ENCODE measurements at regions not wholly inside any gene's neighbourhood (a gene's known extent, or its start where the extent isn't known, plus 50 kb on each side); places are given as distances from the start of the nearest gene placed in this dataset.

DNA sequence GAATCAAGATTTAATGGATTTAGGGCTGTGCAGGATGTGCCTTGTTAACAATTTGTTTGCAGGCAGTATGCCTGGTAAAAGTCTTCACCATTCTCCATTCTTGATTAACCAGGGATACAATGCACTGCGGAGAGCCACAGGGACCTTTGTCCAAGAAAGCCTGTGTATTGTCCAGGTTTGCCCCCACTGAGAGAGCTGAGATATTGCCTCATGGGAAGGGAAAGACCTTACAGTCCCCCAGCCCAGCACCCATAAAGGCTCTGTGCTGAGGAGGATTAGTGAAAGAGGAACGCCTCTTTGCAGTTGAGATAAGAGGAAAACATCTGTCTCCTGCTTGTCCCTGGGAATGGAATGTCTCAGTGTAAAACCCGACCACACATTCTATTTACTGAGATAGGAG lies 2169.6 kb downstream of the TP53TG3F start:
- Histone ChIP-seq H3K79me2 (ENCODE audit: insufficient read depth, low read depth) (no peaks in the 10 kb centered on the region), H3K4me3 (IDR thresholded peaks at IDR 0.05; ENCODE audit: insufficient read depth, low read depth, low read length) (no peak overlapping the region), H3K9ac (no peak overlapping the region), H3K36me3 (ENCODE audit: insufficient read depth) (no peaks in the 10 kb centered on the region), H3K27me3 (ENCODE audit: insufficient read depth, low read depth) (no peaks in the 10 kb centered on the region), H3K4me2 (no peak overlapping the region), H2AFZ (ENCODE audit: low read depth) (no peak overlapping the region), H3K27ac (no peak overlapping the region), H4K20me1 (ENCODE audit: insufficient read depth) (no peaks in the 10 kb centered on the region), H3K4me1 (ENCODE audit: low read depth, poor library complexity, severe bottlenecking) (no peaks in the 10 kb centered on the region)
- TF ChIP-seq, protein P1, sequence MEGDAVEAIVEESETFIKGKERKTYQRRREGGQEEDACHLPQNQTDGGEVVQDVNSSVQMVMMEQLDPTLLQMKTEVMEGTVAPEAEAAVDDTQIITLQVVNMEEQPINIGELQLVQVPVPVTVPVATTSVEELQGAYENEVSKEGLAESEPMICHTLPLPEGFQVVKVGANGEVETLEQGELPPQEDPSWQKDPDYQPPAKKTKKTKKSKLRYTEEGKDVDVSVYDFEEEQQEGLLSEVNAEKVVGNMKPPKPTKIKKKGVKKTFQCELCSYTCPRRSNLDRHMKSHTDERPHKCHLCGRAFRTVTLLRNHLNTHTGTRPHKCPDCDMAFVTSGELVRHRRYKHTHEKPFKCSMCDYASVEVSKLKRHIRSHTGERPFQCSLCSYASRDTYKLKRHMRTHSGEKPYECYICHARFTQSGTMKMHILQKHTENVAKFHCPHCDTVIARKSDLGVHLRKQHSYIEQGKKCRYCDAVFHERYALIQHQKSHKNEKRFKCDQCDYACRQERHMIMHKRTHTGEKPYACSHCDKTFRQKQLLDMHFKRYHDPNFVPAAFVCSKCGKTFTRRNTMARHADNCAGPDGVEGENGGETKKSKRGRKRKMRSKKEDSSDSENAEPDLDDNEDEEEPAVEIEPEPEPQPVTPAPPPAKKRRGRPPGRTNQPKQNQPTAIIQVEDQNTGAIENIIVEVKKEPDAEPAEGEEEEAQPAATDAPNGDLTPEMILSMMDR (conservative IDR thresholded peaks at IDR 0.05; ENCODE audit: low read depth, low read length) = no peak

DNA sequence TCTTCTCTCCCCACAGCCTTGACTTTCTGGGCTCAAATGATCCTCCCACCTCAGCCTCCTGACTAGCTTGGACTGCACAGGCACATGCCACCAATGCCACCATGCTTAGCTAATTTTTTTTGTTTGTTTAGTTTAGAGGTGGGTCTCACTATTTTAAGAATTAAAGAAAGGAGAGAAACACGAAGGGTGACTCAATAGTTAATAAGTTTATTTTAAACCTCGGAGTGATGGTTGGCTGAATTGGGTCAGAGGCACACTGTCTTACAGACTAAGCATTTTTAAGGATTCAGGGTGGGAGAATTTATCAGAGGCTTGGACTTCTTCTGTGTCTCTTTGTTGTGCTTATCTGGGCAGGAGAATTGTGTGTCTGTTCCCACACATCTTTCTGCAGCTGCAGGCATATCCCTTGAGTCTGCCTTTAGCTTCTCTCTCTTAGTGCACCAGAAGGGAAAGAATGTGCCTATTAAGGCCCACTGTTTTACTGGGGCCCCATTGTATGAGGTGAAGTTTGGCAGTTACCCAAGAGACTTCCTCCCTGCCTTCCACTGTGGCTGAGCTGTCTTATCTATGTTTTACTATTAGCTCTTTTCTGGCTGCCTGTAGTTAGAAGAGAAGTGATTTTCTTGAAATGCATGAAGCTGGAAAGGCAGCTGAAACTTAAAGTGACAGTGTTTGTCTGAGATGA lies 2172.0 kb downstream of the TP53TG3F start:
- Histone ChIP-seq H3K9ac (no peak overlapping the region), H4K20me1 (ENCODE audit: insufficient read depth) (no peaks in the 10 kb centered on the region), H3K4me2 (no peak overlapping the region), H2AFZ (ENCODE audit: low read depth) (no peak overlapping the region), H3K27ac (no peak overlapping the region), H3K4me1 (ENCODE audit: low read depth, poor library complexity, severe bottlenecking) (no peaks in the 10 kb centered on the region), H3K4me3 (IDR thresholded peaks at IDR 0.05; ENCODE audit: insufficient read depth, low read depth, low read length) (no peak overlapping the region), H3K79me2 (ENCODE audit: insufficient read depth, low read depth) (no peaks in the 10 kb centered on the region), H3K27me3 (ENCODE audit: insufficient read depth, low read depth) (no peaks in the 10 kb centered on the region), H3K36me3 (ENCODE audit: insufficient read depth) (no peaks in the 10 kb centered on the region)
- TF ChIP-seq, protein P1 (conservative IDR thresholded peaks at IDR 0.05; ENCODE audit: low read depth, low read length) = no peak

DNA sequence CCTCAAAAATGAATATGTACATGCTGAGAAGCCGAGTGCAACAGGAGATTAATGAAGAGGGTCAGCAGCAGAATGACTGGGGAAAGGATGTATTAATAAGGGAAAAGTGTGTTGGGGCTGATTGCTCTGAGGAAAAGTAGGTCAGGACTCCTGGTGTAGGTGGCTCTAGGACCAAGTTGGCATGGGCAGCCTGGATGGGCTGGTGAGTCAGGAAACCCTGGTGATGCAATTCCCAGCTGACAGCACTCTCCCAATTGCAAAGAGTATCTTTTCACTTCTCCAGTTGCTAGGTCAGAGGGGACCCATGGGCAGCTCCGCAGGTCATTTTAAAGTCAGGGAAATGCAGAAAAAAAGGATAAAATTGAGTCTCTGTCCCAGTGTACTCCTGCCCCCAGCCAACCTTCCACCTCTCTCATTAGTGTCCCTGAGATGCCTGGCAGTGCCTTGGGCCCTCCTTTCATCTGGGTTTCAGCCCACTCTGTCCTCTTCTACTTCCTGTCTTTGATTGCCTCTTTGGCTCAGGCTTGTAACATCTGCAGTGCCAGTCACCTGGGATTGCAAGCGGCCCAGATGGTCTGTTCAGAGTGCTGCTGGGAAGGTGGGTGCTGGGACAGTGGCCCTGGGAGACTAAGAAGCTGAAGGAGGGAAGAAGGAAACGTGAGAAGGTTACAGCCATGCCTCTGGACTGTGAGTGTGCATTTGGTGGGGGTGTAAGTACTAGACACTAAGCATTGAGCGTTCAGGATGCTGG lies 2177.2 kb downstream of the TP53TG3F start:
- no peak overlapping the region for H2AFZ ChIP-seq (ENCODE audit: low read depth)
- no peak overlapping the region for H3K27ac ChIP-seq
- no peaks in the 10 kb centered on the region for H3K79me2 ChIP-seq (ENCODE audit: insufficient read depth, low read depth)
- H3K4me3 ChIP-seq (IDR thresholded peaks at IDR 0.05; ENCODE audit: insufficient read depth, low read depth, low read length) = no peak overlapping the region
- no peak overlapping the region for H3K9ac ChIP-seq
- no peaks in the 10 kb centered on the region for H3K4me1 ChIP-seq (ENCODE audit: low read depth, poor library complexity, severe bottlenecking)
- H3K36me3 ChIP-seq (ENCODE audit: insufficient read depth) = no peaks in the 10 kb centered on the region
- H3K27me3 ChIP-seq (ENCODE audit: insufficient read depth, low read depth) = no peaks in the 10 kb centered on the region
- TF ChIP-seq, protein P1 (conservative IDR thresholded peaks at IDR 0.05; ENCODE audit: low read depth, low read length) = no peak
- H3K4me2 ChIP-seq = no peak overlapping the region
- no peaks in the 10 kb centered on the region for H4K20me1 ChIP-seq (ENCODE audit: insufficient read depth)

DNA sequence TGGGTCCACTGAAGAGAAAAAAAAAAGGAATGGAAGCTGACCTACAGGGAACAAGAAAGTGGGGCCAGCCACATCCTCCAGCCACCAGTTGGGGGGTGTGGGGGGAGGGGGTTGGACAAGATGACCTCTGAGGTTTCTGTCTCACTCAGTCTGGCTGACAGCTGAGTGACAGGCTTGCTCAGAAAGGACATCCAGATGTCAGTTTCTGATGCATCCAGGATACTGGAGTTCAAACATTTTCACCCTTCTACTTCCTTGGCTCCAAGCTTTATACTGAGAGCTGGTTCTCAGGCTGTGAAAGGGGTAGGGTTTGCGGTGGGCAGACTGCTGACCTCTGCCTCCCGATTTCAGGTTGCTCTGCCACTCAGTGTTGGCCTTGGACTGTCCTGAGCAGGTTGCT lies 2178.3 kb downstream of the TP53TG3F start:
- TF ChIP-seq, protein P1 (conservative IDR thresholded peaks at IDR 0.05; ENCODE audit: low read depth, low read length) = no peak
- no peaks in the 10 kb centered on the region for H4K20me1 ChIP-seq (ENCODE audit: insufficient read depth)
- H3K4me2 ChIP-seq = no peak overlapping the region
- H3K4me3 ChIP-seq (IDR thresholded peaks at IDR 0.05; ENCODE audit: insufficient read depth, low read depth, low read length) = no peak overlapping the region
- H2AFZ ChIP-seq (ENCODE audit: low read depth) = no peak overlapping the region
- H3K79me2 ChIP-seq (ENCODE audit: insufficient read depth, low read depth) = no peaks in the 10 kb centered on the region
- no peak overlapping the region for H3K27ac ChIP-seq
- no peak overlapping the region for H3K9ac ChIP-seq
- H3K4me1 ChIP-seq (ENCODE audit: low read depth, poor library complexity, severe bottlenecking) = no peaks in the 10 kb centered on the region
- no peaks in the 10 kb centered on the region for H3K27me3 ChIP-seq (ENCODE audit: insufficient read depth, low read depth)
- H3K36me3 ChIP-seq (ENCODE audit: insufficient read depth) = no peaks in the 10 kb centered on the region

Data from KMS-11 (cell line).